ENCODE measurements at regions not wholly inside any gene's neighbourhood (a gene's known extent, or its start where the extent isn't known, plus 50 kb on each side); places are given as distances from the start of the nearest gene placed in this dataset.

DNA sequence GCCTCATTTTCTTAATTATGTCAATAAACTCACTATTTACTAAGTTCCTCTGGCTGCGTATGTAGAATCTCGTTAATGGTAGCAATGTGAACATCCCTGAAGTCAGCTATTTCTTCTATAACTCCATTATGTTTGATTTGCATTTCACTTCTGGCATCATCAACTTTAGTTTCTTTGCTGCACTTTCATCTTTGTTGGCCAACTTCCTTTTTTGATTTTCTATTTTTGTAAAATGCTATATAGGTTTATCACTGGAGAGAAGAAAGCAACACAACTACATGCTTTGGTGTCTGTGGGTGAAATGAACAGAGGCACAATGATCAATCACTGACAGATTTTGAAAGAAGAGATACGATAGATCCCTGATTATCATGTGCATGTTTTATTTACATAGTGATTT lies 58.5 kb upstream of the ATF7IP start:
- no peak for FAIRE-seq

DNA sequence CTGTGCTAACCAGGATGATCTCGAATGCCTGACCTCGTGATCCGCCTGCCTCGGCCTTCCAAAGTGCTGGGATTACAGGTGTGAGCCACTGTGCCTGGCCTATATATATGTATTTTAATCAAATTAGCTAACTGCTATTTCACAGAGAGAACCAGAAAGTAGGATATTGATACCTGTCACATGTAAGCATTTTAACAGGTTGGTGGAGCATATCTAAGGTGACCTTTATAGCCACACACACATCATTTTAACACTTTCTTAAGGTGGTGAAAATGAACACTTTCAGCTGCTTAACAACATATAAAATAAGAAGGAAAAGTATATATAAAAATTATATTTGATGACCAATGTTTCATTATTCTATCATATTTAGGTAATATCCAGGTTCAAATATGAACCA lies 57.0 kb upstream of the ATF7IP start:
- no peaks in the 10 kb centered on the region for H3K36me3 ChIP-seq (ENCODE audit: control insufficient read depth in 2 of 3, insufficient read depth in 3 of 3, low read length in 3 of 3)
- H3K9ac ChIP-seq (ENCODE audit: low read length in 3 of 3): no peak overlapping the region
- DNase-seq (no peak), FAIRE-seq (no peak)
- H3K27me3 ChIP-seq (ENCODE audit: control insufficient read depth, insufficient read depth, low read length): no peaks in the 10 kb centered on the region
- H3K9me3 ChIP-seq (ENCODE audit: control insufficient read depth in 2 of 3, insufficient read depth in 1 of 3, low read length in 3 of 3): no peaks in the 10 kb centered on the region
- no peak for TF ChIP-seq CTCF (IDR thresholded peaks at IDR 0.05; ENCODE audit: borderline replicate concordance, extremely low read depth, insufficient read depth)
- no peaks in the 10 kb centered on the region for H3K4me1 ChIP-seq (ENCODE audit: control insufficient read depth in 2 of 3, insufficient read depth in 2 of 3, low read depth in 1 of 3, low read length in 3 of 3)
- H3K4me3 ChIP-seq (ENCODE audit: low read length in 3 of 3): no peak overlapping the region
- intact Hi-C loops (cut with DNase I): no loop called here
- H3K27ac ChIP-seq (ENCODE audit: low read depth in 2 of 2, low read length in 2 of 2): no peak overlapping the region

More for the DNA sequence above, 58.5 kb upstream of the ATF7IP start:
- H3K36me3 ChIP-seq (ENCODE audit: control insufficient read depth in 2 of 3, insufficient read depth in 3 of 3, low read length in 3 of 3): no peaks in the 10 kb centered on the region
- H3K9ac ChIP-seq (ENCODE audit: low read length in 3 of 3): no peak overlapping the region
- TF ChIP-seq CTCF (IDR thresholded peaks at IDR 0.05; ENCODE audit: borderline replicate concordance, extremely low read depth, insufficient read depth): no peak
- DNase-seq: no peak
- H3K4me1 ChIP-seq (ENCODE audit: control insufficient read depth in 2 of 3, insufficient read depth in 2 of 3, low read depth in 1 of 3, low read length in 3 of 3): no peaks in the 10 kb centered on the region
- H3K4me3 ChIP-seq (ENCODE audit: low read length in 3 of 3): no peak overlapping the region
- no peaks in the 10 kb centered on the region for H3K9me3 ChIP-seq (ENCODE audit: control insufficient read depth in 2 of 3, insufficient read depth in 1 of 3, low read length in 3 of 3)
- intact Hi-C loops (cut with DNase I): no loop called here
- no peak overlapping the region for H3K27ac ChIP-seq (ENCODE audit: low read depth in 2 of 2, low read length in 2 of 2)
- no peaks in the 10 kb centered on the region for H3K27me3 ChIP-seq (ENCODE audit: control insufficient read depth, insufficient read depth, low read length)

DNA sequence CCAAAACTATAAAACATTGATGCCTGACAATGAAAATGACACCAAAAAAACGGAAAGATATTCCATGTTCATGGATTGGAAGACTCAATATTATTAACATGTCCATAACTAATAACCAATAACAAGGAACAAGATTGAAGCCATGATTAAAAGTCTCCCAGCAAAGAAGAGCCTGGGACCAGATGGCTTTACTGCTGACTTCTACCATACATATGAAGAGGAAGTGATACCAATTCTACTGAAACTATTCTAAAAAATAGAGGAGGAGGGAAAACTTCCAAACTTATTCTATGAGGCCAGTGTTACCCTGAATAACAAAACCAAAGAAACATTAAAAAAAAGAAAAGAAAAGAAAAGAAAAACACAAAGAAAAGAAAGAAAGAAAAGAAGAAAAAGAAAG lies 54.6 kb upstream of the ATF7IP start:
- Histone ChIP-seq H3K9me3 (ENCODE audit: control insufficient read depth in 2 of 3, insufficient read depth in 1 of 3, low read length in 3 of 3) (no peaks in the 10 kb centered on the region), H3K36me3 (ENCODE audit: control insufficient read depth in 2 of 3, insufficient read depth in 3 of 3, low read length in 3 of 3) (no peaks in the 10 kb centered on the region), H3K27ac (ENCODE audit: low read depth in 2 of 2, low read length in 2 of 2) (no peak overlapping the region), H3K27me3 (ENCODE audit: control insufficient read depth, insufficient read depth, low read length) (no peaks in the 10 kb centered on the region), H3K9ac (ENCODE audit: low read length in 3 of 3) (no peak overlapping the region), H3K4me3 (ENCODE audit: low read length in 3 of 3) (no peak overlapping the region), H3K4me1 (ENCODE audit: control insufficient read depth in 2 of 3, insufficient read depth in 2 of 3, low read depth in 1 of 3, low read length in 3 of 3) (no peaks in the 10 kb centered on the region)
- no peak for TF ChIP-seq CTCF (IDR thresholded peaks at IDR 0.05; ENCODE audit: borderline replicate concordance, extremely low read depth, insufficient read depth)
- intact Hi-C loops (cut with DNase I): no loop called here
- FAIRE-seq (no peak), DNase-seq (no peak)

GRCh38 chr12:14313379-14314138 lies 51.9 kb upstream of the ATF7IP start:
- no peak for FAIRE-seq
- Histone ChIP-seq H3K4me3 (ENCODE audit: low read length in 3 of 3) (no peak overlapping the region), H3K27me3 (ENCODE audit: control insufficient read depth, insufficient read depth, low read length) (no peaks in the 10 kb centered on the region), H3K9ac (ENCODE audit: low read length in 3 of 3) (no peak overlapping the region), H3K9me3 (ENCODE audit: control insufficient read depth in 2 of 3, insufficient read depth in 1 of 3, low read length in 3 of 3) (no peaks in the 10 kb centered on the region), H3K4me1 (ENCODE audit: control insufficient read depth in 2 of 3, insufficient read depth in 2 of 3, low read depth in 1 of 3, low read length in 3 of 3) (no peaks in the 10 kb centered on the region), H3K27ac (ENCODE audit: low read depth in 2 of 2, low read length in 2 of 2) (no peak overlapping the region), H3K36me3 (ENCODE audit: control insufficient read depth in 2 of 3, insufficient read depth in 3 of 3, low read length in 3 of 3) (no peaks in the 10 kb centered on the region)
- no peak for TF ChIP-seq CTCF (IDR thresholded peaks at IDR 0.05; ENCODE audit: borderline replicate concordance, extremely low read depth, insufficient read depth)
- intact Hi-C loops (cut with DNase I): no loop called here
- no peak for DNase-seq
